Activated CD8-positive, alpha-beta memory T cell treated with anti-CD3 and anti-CD28 coated beads, Interleukin-2, amount 50 U/mL, for 48 hours (primary cell): ENCODE measurements at regions not wholly inside any gene's neighbourhood (a gene's known extent, or its start where the extent isn't known, plus 50 kb on each side); places are given as distances from the start of the nearest gene placed in this dataset.
"Not testable (repeated sequence)": the region's sequence is repeated elsewhere in the genome, so short reads cannot be mapped to it uniquely, and the experiment has no call there.

ENCODE experiments used
- DNase-seq: peaks from one replicate; pipeline ENCODE4 v3.0.0-alpha.2; 2020

DNA sequence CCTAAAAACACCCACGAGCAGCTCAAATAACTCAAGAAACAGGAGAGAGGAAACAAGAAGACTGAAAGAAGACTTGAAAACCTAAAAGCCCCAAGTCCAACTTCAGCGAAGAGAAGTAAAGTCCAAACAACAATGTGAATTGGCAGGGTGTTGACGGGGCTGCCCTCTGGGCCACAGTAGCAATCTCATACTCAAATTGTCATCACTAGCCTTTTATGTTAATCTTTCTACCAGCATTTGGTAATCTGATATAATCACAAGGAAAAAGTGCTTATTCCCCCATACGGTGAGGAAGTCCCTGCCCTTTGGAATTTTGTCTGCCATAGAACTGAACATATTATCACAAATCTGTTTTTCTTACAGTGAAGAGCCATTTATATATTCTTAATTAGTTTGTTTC is 51.5 kb upstream of the IFNE start:
- no peak for DNase-seq

GRCh38 chr9:21535396-21535795 is 53.3 kb upstream of the IFNE start:
- DNase-seq: no peak

DNA sequence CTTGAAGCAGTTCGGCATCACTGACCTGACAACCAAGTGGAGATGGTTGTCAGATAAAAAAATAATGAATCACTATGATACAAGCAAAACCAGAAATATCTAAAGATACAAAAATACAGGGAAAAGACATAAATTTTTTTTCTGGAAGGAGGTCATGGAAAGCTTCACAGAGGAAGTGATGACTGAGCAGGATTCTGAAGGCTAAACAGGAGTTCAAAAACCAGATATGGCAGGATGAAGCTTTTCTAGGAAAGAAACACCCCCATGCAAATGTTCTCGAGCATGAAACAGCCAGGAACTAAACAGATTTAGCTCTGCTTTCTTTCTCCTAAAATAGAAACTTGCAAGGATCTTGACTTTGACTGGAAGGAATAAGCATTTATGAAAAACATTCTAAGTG is 60.7 kb upstream of the IFNE start:
- DNase-seq: no peak

DNA sequence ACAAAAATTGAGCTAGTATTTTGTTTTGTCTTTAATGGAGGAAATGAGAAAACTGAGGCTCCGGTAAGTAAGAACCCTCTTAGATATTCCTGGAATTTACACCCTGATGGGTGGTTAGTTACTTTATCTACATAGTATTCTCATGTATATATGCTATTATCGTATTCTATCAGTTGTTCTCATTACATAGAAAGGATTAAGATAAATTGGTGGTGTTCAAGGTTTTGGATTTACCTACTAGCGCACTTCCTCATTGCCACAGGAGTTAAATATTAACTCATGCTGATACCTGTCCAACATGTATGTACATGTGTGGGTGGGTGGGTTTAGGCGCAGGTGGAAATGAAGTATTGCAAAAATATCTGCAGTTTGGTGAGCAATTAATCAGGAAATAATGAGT is 61.1 kb upstream of the IFNE start:
- DNase-seq: no peak

- DNase-seq: not testable (repeated sequence)
These were observed 61.7 kb upstream of the IFNE start for GRCh38 chr9:21543816-21544215.

- no peak for DNase-seq
These were observed 64.8 kb upstream of the IFNE start for GRCh38 chr9:21546949-21547348.

GRCh38 chr9:21549251-21549765 is 67.2 kb upstream of the IFNE start:
- no peak for DNase-seq

- no peak for DNase-seq
These were observed 67.8 kb upstream of the IFNE start for GRCh38 chr9:21549890-21550289.

GRCh38 chr9:21550392-21550791 is 68.3 kb upstream of the IFNE start:
- no peak for DNase-seq

- DNase-seq: no peak
These were observed 69.3 kb upstream of the IFNE start for GRCh38 chr9:21551401-21551800.

GRCh38 chr9:21552244-21553170 is 70.4 kb upstream of the IFNE start:
- DNase-seq: no peak

DNA sequence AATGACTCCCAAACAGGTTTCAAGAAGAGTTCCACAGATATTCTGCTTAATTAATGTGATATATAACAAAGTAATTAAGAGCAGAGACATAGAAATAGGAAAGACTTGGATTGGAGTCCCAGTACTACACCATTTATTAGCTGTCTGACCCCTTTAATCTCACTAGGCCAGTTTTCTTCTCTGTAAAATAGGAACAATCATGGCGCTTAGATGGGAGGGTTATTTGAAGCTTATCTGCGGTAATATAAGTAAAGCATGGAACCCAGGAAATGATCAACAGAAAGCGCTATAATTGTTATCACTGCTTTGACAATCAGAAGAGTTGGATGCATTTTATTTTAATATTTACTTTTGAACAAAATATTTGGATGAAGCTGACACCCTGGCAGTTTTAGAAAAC is 71.3 kb upstream of the IFNE start:
- DNase-seq: no peak

- DNase-seq: no peak
These were observed 72.7 kb upstream of the IFNE start for GRCh38 chr9:21554813-21555212.

DNA sequence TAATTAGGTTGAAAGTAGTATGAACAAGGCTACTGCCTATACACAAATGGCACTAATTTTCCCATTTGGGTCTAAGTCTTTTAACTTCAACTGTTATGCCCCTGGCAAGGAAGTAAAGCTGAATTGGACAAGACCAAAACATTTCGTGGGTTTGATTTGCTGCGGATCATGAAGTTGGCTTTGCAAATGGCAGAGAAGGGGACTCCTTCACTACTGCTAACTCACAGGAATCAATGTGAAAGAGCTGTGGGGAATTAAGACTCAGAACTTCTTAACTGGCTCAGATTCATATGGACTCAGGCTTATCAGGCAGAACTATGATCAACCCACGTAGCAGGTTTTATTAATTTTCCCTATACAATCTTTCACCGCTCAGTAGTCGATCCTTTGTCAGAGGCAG is 73.8 kb upstream of the IFNE start:
- no peak for DNase-seq

GRCh38 chr9:21556581-21557427 is 74.7 kb upstream of the IFNE start:
- no peak for DNase-seq

- no peak for DNase-seq
These were observed 75.3 kb upstream of the IFNE start for GRCh38 chr9:21557428-21557768.

- DNase-seq: no peak
These were observed 76.0 kb upstream of the IFNE start for GRCh38 chr9:21558079-21558478.

DNA sequence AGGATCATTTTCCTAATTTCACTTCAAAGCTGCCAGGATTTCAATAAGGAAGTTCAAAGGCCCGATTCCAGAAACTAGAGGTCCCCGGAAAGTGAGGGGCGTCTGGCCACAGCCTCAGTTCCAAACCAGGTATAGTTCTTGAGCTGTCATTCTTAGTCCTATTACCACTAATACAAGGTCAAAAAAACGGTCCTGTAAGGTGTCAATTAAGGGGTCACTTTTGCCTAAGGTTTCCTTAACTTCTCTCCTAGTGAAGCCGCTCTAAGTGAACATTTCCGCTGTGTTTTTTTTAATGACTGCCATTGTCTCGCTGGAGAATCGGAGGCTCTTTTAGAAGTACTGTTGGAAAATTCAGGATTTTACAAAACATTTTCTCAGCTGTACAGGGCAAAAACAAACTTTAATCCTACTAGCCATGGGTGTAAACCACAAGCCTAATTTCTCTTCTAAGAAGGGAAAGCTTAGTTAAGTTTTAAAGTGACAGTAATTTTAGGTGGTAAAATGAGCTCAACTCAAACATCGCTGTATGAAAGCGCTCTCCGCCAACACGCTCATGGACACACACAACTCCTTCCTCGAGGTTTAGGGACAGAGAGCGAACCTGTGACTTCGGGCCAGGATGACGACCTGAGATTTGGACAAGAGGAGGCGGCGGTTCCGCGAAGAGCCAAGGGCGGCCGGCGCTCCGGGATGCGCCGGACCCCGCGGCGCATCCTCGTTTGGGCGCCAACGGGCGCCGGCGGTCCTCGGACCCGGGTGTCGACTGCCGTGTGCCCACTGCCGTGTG is 76.7 kb upstream of the IFNE start:
- peak; percentile 57 for DNase-seq

GRCh38 chr9:21559402-21560280 is 77.5 kb upstream of the IFNE start:
- DNase-seq: peak; percentile 72

DNA sequence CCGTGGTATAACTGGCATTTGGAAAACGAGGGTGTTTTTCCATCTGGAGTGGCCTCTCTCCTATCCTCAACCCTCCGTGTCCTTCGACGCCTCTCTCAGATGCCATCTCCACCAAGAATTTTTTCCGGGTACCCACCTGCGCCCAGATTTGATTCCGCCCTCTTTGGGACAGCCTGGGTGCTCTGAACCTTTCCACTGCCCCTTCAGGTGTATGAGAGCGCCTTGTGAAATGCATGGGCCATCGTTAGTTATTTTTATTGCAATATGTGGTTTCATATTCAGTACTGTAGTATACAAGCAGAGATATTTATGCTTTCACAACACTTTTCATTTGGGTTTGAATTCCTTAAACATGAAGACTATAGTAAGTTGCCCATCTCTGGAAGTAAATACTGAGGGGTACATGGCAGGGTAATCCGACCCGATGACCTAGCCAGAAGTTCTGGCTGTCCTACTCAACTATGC is 78.2 kb upstream of the IFNE start:
- no peak for DNase-seq

DNA sequence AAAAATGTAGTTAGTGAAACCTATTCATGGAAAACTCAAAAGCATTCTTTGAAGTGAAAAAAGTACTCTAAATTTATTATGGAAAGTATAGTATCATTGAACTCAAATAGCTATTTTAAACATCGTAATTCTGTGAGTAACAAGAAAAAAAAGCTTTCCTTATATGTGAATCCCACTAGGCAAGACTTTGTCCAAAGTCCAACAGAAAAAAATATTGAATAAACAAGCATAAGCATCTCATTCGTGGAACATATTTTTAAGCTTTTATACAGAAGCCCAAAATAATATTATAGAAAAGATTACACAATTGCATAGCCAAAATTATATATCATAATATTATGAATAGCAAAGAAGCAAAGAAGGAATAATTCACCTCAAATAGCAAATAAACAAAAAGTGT is 79.4 kb upstream of the IFNE start:
- DNase-seq: no peak

DNA sequence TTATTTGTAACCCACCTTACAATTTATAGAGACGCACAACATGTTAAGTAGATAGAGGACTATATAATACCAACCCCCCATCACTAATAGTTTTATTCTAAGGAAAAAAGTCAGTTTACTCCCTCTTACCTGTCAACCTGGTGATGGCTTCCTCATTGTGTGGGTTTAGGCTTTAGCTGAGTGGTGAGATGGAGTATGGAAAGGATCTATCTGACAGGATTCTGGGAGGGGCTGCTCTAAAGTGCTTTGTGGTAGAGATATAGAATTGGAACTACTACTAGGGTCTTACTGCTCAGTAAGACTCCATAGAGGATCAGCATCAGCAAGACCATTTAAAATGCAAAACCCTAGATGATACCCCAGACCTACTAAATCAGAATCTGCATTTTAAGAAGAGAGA is 82.1 kb upstream of the IFNE start:
- no peak for DNase-seq
